ENCODE measurements at regions not wholly inside any gene's neighbourhood (a gene's known extent, or its start where the extent isn't known, plus 50 kb on each side); places are given as distances from the start of the nearest gene placed in this dataset.

GRCh38 chr1:232169436-232169835 lies 460.5 kb downstream of the SIPA1L2 start:
- no peak for TF ChIP-seq ZNF565 (CRISPR knock-in tag; conservative IDR thresholded peaks at IDR 0.05; ENCODE audit: low read depth)
- TF ChIP-seq ESRRG (CRISPR knock-in tag; IDR thresholded peaks at IDR 0.05) = no peak
- TF ChIP-seq ARNTL (CRISPR knock-in tag; IDR thresholded peaks at IDR 0.05; ENCODE audit: borderline replicate concordance, low read depth) = no peak
- no peak for TF ChIP-seq CSRNP3 (CRISPR knock-in tag; IDR thresholded peaks at IDR 0.05)
- TF ChIP-seq ZFP30 (CRISPR knock-in tag; IDR thresholded peaks at IDR 0.05) = no peak
- no peak for TF ChIP-seq SNAI2 (CRISPR knock-in tag; IDR thresholded peaks at IDR 0.05)
- no peak for TF ChIP-seq ZNF70 (CRISPR knock-in tag; IDR thresholded peaks at IDR 0.05)
- TF ChIP-seq CSDC2 (CRISPR knock-in tag; IDR thresholded peaks at IDR 0.05) = no peak
- TF ChIP-seq TCF4 (CRISPR knock-in tag; IDR thresholded peaks at IDR 0.05; ENCODE audit: borderline replicate concordance) = no peak
- no peak for TF ChIP-seq TSHZ2 (CRISPR knock-in tag; IDR thresholded peaks at IDR 0.05)
- no peak for TF ChIP-seq ZNF8 (CRISPR knock-in tag; IDR thresholded peaks at IDR 0.05)
- TF ChIP-seq POU6F1 (CRISPR knock-in tag; IDR thresholded peaks at IDR 0.05; ENCODE audit: borderline replicate concordance, low read depth) = no peak
- no peak for TF ChIP-seq RARB (CRISPR knock-in tag; IDR thresholded peaks at IDR 0.05)
- no peak for TF ChIP-seq CREB5 (CRISPR knock-in tag; IDR thresholded peaks at IDR 0.05; ENCODE audit: low read depth)
- TF ChIP-seq PATZ1 (CRISPR knock-in tag; IDR thresholded peaks at IDR 0.05; ENCODE audit: borderline replicate concordance) = no peak
- no peak for TF ChIP-seq BACH2 (CRISPR knock-in tag; IDR thresholded peaks at IDR 0.05; ENCODE audit: borderline replicate concordance)
- TF ChIP-seq ZC3H10 (CRISPR knock-in tag; IDR thresholded peaks at IDR 0.05) = no peak
- no peak for TF ChIP-seq ZFP3 (CRISPR knock-in tag; IDR thresholded peaks at IDR 0.05)
- ATAC-seq = no peak

GRCh38 chr1:232168508-232168907 lies 461.4 kb downstream of the SIPA1L2 start:
- ATAC-seq = no peak
- no peak for TF ChIP-seq ARNTL (CRISPR knock-in tag; IDR thresholded peaks at IDR 0.05; ENCODE audit: borderline replicate concordance, low read depth)
- TF ChIP-seq ESRRG (CRISPR knock-in tag; IDR thresholded peaks at IDR 0.05) = no peak
- no peak for TF ChIP-seq ZNF565 (CRISPR knock-in tag; conservative IDR thresholded peaks at IDR 0.05; ENCODE audit: low read depth)

- ATAC-seq = no peak
- TF ChIP-seq TSHZ2 (CRISPR knock-in tag; IDR thresholded peaks at IDR 0.05) (no peak), PPARA (CRISPR knock-in tag; IDR thresholded peaks at IDR 0.05; ENCODE audit: borderline replicate concordance) (no peak), ZNF565 (CRISPR knock-in tag; conservative IDR thresholded peaks at IDR 0.05; ENCODE audit: low read depth) (no peak), TOX (CRISPR knock-in tag; IDR thresholded peaks at IDR 0.05; ENCODE audit: borderline replicate concordance) (no peak), CREB5 (CRISPR knock-in tag; IDR thresholded peaks at IDR 0.05; ENCODE audit: low read depth) (no peak), RARB (CRISPR knock-in tag; IDR thresholded peaks at IDR 0.05) (no peak), ZNF70 (CRISPR knock-in tag; IDR thresholded peaks at IDR 0.05) (no peak), ZFP3 (CRISPR knock-in tag; IDR thresholded peaks at IDR 0.05) (no peak), ZC3H10 (CRISPR knock-in tag; IDR thresholded peaks at IDR 0.05) (no peak), ZFP30 (CRISPR knock-in tag; IDR thresholded peaks at IDR 0.05) (no peak), ISL1 (CRISPR knock-in tag; IDR thresholded peaks at IDR 0.05) (no peak), GLIS3 (CRISPR knock-in tag; IDR thresholded peaks at IDR 0.05) (no peak), ESRRG (CRISPR knock-in tag; IDR thresholded peaks at IDR 0.05) (no peak), ARNTL (CRISPR knock-in tag; IDR thresholded peaks at IDR 0.05; ENCODE audit: borderline replicate concordance, low read depth) (no peak), OSR1 (CRISPR knock-in tag; IDR thresholded peaks at IDR 0.05) (no peak)
Measured at GRCh38 chr1:232166942-232167341, 463.0 kb downstream of the SIPA1L2 start.
